Osteocyte (in vitro differentiated cells): ENCODE measurements at regions not wholly inside any gene's neighbourhood (a gene's known extent, or its start where the extent isn't known, plus 50 kb on each side); places are given as distances from the start of the nearest gene placed in this dataset.

Source experiments
- DNase-seq: peaks from one replicate; pipeline ENCODE4 v3.0.0; 2021; ENCODE audit warnings: mixed read lengths; ENCODE audit not compliant: unreplicated experiment; ENCODE audit errors: extremely low spot score
- H3K27ac Mint-ChIP-seq: one replicate; pipeline ENCODE4 v1.8.0; 2021; ENCODE audit warnings: mild to moderate bottlenecking, mixed read lengths; ENCODE audit not compliant: unreplicated experiment
- H3K27me3 Mint-ChIP-seq: one replicate; pipeline ENCODE4 v1.8.0; 2021; ENCODE audit warnings: mixed read lengths; ENCODE audit not compliant: unreplicated experiment
- H3K36me3 Mint-ChIP-seq: one replicate; pipeline ENCODE4 v1.8.0; 2021; ENCODE audit warnings: mixed read lengths; ENCODE audit not compliant: unreplicated experiment
- H3K4me1 Mint-ChIP-seq: one replicate; pipeline ENCODE4 v1.8.0; 2021; ENCODE audit warnings: mixed read lengths; ENCODE audit not compliant: unreplicated experiment
- H3K4me3 Mint-ChIP-seq: one replicate; pipeline ENCODE4 v1.8.0; 2021; ENCODE audit warnings: mild to moderate bottlenecking, moderate library complexity, mixed read lengths; ENCODE audit not compliant: unreplicated experiment
- H3K9me3 Mint-ChIP-seq: one replicate; pipeline ENCODE4 v1.8.0; 2021; ENCODE audit warnings: mixed read lengths; ENCODE audit not compliant: unreplicated experiment
- CTCF ChIP-seq: fragments of 200-600 bp; sonication (generic); IDR thresholded peaks from 2 replicates; pipeline ENCODE4 v1.5.0; 2021; ENCODE audit warnings: antibody characterized with exemption, mild to moderate bottlenecking, moderate library complexity

GRCh38 chr13:82678052-82678451, 1204.2 kb downstream of the SLITRK1 start:
- Mint-ChIP-seq H3K4me1 (peaks cover 6% of the 10 kb centered on the region), H3K27ac (no peak overlapping the region), H3K4me3 (no peak overlapping the region), H3K36me3 (no peaks in the 10 kb centered on the region), H3K9me3 (peaks cover 1% of the 10 kb centered on the region), H3K27me3 (no peaks in the 10 kb centered on the region)
- TF ChIP-seq CTCF = no peak
- no peak for DNase-seq

DNA sequence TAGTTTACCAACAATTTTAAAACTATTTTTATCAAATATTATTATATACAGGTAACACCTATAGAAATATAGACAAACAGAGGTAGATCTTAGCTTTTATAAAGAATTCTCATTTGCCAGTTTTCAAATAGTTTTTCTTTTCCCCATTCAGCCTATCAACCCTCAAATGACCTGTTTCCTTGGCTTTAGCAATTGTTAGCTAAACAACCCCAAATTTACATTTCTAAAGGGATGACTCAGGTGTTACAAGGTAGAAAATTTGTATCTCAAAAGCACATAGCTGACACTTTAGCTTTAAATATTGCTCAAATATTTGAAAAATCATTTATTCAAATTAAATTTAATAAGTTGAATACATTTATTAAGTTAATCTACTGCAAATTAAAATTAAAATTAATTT, 1207.2 kb downstream of the SLITRK1 start:
- peaks cover 3% of the 10 kb centered on the region for H3K4me1 Mint-ChIP-seq
- no peaks in the 10 kb centered on the region for H3K27me3 Mint-ChIP-seq
- no peaks in the 10 kb centered on the region for H3K9me3 Mint-ChIP-seq
- no peak overlapping the region for H3K4me3 Mint-ChIP-seq
- no peak for TF ChIP-seq CTCF
- H3K27ac Mint-ChIP-seq = no peak overlapping the region
- no peaks in the 10 kb centered on the region for H3K36me3 Mint-ChIP-seq
- no peak for DNase-seq

DNA sequence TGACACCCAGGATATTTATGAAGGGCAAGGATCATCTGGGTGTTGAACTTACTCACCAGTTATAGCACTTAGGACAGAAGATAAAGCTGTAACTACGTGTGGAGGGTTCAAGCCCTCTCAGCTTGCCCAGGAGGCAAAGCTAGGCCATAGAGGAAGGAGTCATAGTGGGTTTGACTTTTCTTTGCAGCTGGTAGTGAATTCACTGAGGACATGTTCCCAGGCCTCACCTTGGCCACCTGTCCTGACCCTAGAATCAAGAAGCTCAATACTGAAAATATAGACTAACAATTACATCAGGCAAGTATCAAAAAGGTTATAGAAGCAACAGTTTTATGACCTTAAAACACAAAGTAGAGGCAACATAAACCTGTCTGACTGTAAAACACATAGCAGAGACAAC, 1207.7 kb downstream of the SLITRK1 start:
- DNase-seq = no peak
- Mint-ChIP-seq H3K36me3 (no peaks in the 10 kb centered on the region), H3K27ac (no peak overlapping the region), H3K9me3 (no peaks in the 10 kb centered on the region), H3K4me3 (no peak overlapping the region), H3K4me1 (peaks cover 3% of the 10 kb centered on the region), H3K27me3 (no peaks in the 10 kb centered on the region)
- TF ChIP-seq CTCF = no peak

DNA sequence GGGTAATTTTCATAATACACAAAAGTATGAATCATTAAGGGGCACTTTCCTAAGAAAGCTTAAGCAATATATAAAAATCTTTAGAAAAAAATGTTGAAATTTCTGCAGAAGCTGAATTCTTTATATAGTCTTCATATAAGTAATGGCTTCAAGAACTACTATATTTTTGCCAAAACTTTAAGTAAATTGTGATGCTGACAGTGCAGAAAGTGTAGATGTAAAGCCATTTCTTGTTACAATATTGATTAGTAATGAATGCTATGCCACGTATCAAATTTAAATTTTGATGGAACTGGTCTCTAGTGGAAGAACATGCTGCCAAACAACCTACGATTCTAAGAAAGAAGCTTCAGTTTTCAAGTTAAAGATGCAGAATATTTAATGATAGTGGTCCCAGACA, 1210.0 kb downstream of the SLITRK1 start:
- H3K4me1 Mint-ChIP-seq = peaks cover 3% of the 10 kb centered on the region
- no peak for DNase-seq
- no peak overlapping the region for H3K4me3 Mint-ChIP-seq
- no peak for TF ChIP-seq CTCF
- H3K27me3 Mint-ChIP-seq = no peaks in the 10 kb centered on the region
- H3K9me3 Mint-ChIP-seq = no peaks in the 10 kb centered on the region
- no peaks in the 10 kb centered on the region for H3K36me3 Mint-ChIP-seq
- no peak overlapping the region for H3K27ac Mint-ChIP-seq

GRCh38 chr13:82664183-82664582, 1218.1 kb downstream of the SLITRK1 start:
- DNase-seq = no peak
- Mint-ChIP-seq H3K4me1 (peaks cover 14% of the 10 kb centered on the region), H3K4me3 (no peak overlapping the region)

More at GRCh38 chr13:82664183-82664582, 1218.1 kb downstream of the SLITRK1 start:
- Mint-ChIP-seq H3K27me3 (no peaks in the 10 kb centered on the region), H3K27ac (no peak overlapping the region), H3K36me3 (no peaks in the 10 kb centered on the region), H3K9me3 (no peaks in the 10 kb centered on the region)
- no peak for TF ChIP-seq CTCF
